ENCODE measurements at regions not wholly inside any gene's neighbourhood (a gene's known extent, or its start where the extent isn't known, plus 50 kb on each side); places are given as distances from the start of the nearest gene placed in this dataset.

- TF ChIP-seq POLR2A (IDR thresholded peaks at IDR 0.05) (no peak), EP300 (IDR thresholded peaks at IDR 0.05) (no peak)
- TF ChIP-seq, protein P1, sequence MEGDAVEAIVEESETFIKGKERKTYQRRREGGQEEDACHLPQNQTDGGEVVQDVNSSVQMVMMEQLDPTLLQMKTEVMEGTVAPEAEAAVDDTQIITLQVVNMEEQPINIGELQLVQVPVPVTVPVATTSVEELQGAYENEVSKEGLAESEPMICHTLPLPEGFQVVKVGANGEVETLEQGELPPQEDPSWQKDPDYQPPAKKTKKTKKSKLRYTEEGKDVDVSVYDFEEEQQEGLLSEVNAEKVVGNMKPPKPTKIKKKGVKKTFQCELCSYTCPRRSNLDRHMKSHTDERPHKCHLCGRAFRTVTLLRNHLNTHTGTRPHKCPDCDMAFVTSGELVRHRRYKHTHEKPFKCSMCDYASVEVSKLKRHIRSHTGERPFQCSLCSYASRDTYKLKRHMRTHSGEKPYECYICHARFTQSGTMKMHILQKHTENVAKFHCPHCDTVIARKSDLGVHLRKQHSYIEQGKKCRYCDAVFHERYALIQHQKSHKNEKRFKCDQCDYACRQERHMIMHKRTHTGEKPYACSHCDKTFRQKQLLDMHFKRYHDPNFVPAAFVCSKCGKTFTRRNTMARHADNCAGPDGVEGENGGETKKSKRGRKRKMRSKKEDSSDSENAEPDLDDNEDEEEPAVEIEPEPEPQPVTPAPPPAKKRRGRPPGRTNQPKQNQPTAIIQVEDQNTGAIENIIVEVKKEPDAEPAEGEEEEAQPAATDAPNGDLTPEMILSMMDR (IDR thresholded peaks at IDR 0.05), result no peak
These were observed 308.3 kb upstream of the SEMA6D start for GRCh38 chr15:47409038-47409437.
